Anterior cingulate cortex (tissue), 58 donors: ENCODE measurements at regions not wholly inside any gene's neighbourhood (a gene's known extent, or its start where the extent isn't known, plus 50 kb on each side); places are given as distances from the start of the nearest gene placed in this dataset.
A peak's percentile ranks its signal among the peaks of the same experiment; 100 is the strongest.

Source experiments
- DNase-seq, 58 donors: peaks; one replicate each; lab custom pipeline; 2025; lab: John Stamatoyannopoulos, UW

DNA sequence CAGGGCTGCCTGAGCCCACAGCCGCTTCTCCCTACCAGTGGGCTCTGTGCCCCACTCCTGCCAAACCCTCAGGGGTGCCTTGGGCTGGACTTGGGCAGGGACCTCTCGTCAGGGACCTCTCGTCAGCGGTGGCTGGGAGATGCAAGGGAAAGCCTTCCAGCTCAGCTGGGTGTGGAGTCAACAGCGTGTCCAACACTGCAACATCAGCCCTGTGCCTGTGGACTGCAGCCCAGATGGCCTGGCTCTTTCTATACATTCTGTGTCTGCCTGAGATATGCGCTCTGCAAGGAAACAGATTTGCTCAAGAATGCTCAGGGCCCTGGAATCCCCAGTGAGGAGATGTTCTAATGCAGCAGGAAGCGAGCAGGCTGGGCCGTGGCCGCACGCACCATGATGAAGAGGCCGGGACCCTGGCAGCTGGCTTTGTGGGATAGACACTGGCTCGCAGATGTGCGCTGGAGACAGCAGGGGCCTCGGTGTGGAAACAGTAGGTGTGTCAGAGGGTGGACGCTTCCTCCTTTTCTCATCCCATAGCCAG is 85.0 kb upstream of the COL5A1 start:
- peak in 1 of 58 donors; percentile 30 for DNase-seq

DNA sequence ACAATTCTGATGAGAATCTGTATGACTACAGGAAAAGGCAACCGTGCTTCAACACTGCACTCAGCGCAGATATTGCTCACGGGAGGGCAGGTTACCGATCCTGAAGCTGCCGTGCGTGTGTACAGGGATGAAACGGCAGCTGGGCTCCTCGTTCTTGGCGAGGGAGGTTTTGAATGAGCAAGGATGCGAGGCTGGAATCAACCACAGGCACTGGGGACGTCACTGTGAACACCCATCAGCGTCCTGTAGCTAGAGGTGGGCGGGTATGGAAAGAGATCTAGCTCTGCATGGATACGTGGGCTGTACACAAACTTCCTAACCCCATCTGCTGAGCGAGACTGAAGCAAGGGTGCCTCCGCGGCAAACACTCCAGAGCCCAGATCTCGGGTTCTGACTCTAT is 84.3 kb upstream of the COL5A1 start:
- DNase-seq: peak in 29 of 58 donors; percentile 19 to 73 (median 42)

DNA sequence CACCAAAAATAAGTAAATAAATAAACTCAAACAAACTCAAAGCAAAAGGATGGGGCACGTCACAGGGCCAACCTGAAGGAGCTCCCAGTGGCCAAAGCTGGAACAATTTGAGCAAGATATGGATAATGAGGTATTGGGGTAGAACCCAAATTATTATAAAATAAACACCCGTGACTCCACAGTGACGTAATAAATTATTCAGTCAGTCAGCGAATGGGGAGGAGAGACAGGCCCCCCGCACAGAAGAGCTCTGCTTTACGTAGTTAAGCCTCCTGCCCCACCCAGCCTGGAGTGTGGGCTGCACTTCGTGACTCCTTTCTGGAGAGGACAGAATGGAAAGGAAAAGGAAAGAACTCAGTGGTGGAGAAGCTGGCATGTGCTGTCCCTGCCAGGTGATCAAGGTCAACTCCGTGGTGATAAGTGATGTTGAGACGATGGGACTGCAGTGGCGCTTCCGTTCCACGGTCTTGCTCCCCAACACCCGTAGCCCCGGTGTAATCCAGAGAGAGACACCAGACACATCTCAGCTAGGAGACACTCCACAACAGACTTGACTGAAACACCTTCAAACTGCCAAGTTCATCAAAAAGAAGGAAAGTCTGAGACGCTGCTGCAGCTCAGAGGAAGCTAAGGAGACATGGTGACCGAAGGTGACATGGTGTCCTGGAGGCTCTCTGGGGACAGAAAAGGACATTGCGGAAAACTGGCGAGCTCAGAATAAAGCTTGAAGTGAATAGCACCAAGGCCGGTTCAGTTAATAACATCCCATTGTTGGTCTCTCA is 83.3 kb upstream of the COL5A1 start:
- no peak for DNase-seq

DNA sequence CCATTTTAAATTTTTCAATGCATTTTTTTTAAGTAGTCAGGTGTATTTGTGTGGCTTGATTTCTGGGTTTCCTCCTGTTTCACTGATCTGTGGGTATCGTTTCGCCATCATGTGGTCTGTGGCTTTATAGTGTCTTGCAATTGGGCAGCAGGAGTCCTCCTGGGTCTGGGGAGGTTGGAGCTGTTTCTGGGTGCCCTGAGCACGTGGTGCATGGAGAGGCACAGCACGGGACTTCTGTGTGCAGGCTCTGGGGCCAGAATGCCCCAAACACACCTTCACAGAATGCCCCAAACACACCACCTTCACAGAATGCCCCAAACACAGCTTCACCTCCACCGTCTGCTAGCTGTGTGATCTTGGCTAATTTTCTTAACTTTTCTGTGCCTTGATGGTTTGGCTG is 82.6 kb upstream of the COL5A1 start:
- no peak for DNase-seq

DNA sequence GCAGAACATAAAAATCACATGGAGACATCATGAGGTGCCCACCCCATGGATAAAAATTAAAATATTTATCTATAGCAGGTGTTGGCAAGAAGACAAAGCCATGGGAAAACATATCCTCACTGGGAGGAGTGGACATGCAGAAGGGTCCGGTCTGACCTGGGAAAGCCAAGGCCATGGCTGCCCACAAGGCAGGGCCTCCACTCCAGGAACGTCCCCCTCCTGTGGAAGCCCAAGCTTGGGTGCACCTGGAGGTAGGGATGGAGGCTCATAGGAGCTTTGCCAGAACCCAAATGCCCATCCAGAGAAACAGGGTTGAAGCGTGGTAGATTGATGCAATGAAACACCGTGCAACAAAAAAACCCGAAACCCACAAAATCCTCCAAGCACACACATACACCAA is 81.4 kb upstream of the COL5A1 start:
- DNase-seq: no peak

DNA sequence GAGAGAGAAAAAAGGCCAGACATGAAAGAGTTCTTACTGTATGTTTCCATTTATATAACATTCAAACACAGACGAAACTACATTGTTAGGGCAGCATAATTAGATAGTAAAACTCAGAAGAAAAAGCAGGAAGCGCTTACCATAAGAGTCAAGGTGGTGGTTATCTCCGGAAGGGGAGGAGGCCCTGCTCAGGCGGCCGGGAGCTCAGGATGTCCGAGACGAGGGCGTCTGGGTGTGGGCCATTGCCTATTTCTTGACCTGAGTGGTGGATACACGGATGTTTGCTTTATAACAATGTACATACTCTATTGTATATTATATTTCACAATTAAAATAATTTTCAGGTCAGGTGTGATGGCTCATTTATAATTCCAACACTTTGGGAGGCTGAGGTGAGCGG is 80.9 kb upstream of the COL5A1 start:
- DNase-seq: no peak

DNA sequence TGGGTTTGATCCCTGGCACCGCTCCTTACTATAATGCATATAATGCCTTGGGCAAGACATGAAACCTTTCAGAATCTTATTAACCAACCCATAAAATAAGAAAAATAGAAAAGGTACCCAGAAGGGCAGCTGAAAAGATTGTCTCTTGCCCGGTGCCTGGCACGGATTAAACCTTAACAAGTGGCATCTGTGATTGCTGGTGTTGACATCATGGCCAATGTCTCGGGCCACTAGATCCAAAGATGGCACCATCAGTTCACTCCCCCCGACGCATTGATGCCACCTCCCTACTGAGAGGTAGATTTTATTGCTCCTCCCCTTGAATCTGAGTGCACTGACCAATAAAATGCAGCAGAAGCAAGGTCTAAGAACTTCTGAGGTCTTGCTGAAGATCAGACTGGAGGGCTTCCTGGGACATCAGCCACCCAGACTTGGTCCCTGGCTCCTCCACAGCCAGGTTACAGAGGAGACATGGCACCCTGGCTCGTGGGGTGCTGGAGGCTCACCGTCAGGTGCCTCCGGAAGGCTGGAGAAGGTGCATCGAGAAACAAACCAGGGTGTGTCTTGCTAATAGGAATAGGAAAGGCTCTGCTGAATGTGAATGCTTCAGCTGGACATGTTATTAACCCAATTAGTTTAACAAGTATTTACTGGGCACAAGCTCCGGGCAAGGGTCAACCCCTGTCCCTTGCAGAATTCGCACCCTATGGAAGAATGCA is 80.0 kb upstream of the COL5A1 start:
- DNase-seq: no peak

DNA sequence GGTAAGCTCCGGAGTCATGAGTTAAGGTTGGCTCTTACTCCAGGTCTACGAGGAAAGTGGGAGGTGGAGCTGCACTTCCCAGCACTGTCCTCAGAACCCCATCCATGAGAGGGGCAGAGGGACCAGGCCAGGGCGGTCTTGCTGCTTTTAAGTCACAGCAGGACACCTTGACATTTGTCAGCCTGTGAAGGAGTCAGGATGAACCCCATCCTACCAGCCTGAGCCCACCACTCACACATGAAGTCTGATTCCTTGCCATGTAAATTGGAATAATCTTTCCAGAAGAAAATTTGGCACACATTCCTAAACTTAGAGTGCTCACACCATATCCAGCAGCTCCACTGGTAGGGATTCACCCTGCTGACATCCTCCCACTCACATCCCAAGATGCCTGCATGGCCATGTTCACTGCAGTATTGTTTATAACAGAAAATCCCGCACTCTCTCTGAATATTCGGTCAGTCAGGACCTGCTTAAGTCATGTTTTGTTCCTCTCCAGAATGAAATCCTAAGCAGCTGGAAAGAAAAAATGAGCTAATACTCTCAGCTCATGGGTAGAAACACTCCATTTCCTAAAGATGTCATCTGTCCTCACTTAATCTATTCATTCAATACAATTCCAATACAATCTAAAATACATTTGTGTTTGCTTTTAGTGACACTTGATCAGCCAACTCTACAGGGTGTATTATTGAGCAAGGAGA is 79.3 kb upstream of the COL5A1 start:
- DNase-seq: no peak

DNA sequence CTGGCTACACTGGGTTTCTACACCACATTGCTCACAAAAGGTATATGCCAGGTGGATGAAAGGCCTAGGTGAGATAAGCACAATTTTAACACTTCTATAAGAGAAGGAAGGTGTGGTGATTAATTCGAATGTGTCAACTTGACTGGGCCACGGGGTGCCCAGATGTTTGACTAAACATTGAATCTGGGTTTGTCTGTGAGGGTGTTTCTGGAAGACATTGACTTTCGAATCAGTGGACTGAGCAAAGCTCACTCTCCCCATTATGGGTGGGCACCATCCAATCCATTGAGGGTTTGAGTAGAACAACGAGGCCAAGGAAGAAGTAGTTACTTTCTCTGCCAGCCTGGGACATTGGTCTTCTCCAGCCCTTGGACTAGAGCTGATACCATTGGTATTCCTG is 78.2 kb upstream of the COL5A1 start:
- DNase-seq: no peak

DNA sequence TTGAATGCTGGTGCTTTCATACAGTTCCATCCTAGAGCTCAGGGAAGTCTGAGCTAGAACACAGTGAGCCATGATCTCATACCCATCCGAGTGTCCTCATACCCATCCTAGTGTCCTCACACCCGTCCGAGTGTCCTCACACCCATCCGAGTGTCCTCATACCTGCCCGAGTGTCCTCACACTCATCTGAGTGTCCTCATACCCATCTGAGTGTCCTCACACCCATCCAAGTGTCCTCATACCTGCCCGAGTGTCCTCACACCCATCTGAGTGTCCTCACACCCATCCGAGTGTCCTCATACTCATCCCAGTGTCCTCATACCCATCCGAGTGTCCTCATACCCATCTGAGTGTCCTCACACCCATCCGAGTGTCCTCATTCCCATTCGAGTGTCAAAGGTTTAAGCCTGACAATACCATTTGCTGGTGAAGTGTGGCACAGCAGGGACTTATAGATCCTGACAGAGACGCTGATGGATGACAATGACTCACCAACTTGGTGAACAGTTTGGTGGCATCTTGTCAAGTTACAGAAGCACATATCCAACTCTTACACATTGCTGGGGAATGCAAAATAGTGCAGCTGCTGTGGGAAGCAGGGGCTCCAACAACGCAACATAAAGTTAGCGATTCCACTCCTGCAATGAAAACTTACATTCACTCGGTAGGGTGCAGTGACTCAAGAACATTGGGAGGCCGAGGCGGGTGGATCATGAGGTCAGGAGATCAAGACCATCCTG is 77.0 kb upstream of the COL5A1 start:
- no peak for DNase-seq

DNA sequence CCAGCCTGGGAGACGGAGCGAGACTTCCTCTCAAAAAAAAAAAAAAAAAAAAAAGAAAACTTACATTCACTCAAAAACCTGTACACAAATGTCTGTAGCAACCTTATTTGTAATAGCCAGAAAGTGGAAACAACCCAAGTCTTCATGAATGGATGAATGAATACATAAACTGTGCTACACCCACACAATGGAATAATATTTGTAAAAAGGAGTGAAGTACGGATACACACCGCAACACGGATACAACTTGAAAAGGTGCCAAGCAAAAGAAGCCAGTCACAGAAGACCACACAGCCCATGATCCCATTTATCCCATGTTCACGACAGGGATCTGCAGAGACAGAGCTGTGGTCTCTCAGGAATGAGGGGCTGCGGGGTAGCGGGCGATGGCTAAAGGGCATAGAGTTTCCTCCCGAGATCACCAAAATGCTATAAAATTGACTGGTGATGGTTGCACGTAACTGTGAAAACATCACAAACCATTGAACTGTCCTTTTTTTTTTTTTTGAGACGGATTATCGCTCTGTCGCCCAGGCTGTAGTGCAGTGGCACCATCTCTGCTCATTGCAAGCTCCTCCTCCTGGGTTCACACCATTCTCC is 76.2 kb upstream of the COL5A1 start:
- DNase-seq: no peak

DNA sequence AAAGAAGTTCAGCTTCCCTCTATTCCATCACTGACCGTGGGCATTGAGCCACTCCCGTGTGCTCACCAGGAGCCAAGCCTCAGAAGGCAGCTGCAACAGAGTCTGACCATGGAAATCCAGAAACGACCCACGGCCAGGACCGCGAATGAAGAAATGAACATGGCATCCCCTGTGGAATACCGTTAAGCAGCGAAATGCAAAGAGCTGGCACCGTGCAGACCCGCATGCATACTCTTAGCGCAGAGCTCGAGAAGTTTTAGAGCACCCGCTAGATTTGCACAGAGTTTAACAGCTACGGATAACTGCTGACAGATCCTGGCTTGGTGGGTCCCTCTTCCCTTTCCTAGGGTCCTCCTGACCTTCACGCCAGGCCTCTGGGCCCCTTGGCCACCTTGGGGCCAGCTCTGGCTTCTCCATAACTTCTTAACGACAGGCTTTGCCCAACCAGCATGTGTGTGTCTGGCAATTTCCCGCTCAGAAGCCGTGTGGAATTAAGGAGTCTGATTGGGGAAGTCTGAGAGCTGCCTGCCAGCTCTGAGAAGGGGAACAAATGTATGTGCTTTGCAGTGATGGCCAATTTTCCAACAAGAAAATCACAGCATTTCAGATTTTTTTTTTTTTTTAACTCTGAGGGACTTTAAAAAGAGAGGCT is 75.3 kb upstream of the COL5A1 start:
- DNase-seq: no peak

DNA sequence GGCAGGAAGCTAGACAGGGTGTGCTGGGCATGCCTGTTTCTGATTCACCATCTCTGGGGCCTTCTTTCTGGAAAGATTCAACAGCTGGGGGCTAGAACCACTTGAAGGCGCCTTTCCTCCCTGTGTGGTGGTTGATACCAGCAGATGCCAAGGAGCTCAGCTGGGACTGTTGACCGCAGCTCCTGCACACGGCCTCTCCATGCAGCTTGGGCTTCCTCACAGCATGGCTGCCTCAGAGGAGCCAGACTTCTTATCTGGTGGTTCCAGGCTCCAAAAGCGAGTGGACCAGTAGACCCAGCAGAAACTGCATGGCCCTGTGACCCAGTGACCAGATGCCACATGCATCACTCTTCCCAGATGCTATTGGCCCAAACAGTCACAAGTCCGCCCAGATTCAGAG is 74.7 kb upstream of the COL5A1 start:
- no peak for DNase-seq

DNA sequence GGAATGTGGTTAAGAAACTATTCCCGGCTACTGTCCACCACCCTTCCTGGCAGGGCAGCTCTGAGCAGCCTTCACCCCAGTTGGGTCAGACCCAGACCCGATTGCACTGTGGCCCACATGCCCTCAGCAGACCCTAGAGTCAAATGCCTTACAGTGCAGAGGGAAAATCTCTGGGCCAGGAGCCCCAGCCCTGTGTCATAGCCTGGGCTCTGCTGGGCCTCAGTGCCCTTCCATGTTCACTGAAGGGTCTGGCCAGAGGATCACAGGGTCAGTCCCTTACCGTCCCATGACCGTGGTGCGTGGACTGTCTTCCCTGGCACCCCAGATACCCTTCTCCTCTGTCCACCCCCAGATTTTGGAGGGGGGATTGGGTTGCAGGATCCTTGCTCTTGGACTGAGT is 73.5 kb upstream of the COL5A1 start:
- no peak for DNase-seq

DNA sequence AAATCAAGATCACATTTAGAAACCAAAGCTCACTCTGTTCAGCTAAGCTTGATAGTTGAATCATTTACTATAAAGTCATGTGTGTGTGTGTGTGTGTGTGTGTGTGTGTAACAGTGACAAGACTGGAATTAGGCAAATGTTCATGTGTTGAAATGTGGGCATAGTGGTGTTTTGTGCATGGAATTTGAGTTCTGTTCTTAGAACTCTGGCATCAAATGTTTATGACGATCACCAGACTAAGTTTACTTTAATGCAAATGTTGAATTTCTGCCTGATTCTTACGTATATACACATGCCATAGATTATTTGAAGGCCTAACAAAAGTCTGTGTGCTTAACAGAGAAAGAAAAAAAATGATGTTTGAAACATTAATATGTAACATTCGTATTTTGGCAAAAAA is 72.8 kb upstream of the COL5A1 start:
- no peak for DNase-seq

DNA sequence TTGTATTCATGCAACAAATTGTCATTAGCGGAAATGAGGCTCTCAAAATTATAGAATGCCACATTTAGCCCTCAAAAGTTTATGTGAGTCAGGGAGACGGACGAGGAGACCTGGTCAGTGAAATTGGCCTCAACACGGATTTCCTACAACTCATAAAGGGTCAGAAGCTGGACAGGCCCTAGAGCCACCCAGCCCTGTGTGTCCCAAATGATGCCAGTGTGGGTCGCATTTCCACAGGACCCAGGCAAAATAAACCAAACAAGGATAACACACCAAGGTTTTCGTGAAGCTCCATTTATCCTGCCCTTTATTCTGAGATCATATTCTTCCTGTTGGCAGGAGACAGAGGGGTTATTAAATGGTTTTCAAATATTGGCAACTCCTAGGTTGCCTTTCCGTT is 72.0 kb upstream of the COL5A1 start:
- no peak for DNase-seq

DNA sequence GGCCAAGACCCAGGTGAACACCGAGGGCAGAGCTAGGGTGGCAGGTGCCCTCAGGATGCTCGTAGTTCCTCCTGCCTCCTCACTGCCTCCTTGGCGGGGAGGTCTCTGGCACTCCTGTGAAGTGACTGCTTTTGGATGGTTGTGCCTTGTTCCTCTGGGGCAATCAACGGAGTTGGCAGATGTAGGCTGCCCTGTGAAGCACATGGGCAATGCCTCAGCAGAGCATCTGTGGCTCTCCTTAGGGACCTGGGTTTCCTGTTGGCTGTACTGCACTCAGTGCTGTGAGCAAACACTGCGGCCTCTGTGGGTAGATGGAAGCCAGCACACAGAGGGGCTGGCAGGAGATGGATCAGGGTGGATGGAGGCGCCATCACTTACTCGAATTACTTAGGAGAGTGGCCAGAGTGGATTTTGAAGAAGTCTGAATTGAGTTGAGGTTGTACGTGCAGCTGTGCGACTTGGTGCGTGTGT is 71.4 kb upstream of the COL5A1 start:
- no peak for DNase-seq

DNA sequence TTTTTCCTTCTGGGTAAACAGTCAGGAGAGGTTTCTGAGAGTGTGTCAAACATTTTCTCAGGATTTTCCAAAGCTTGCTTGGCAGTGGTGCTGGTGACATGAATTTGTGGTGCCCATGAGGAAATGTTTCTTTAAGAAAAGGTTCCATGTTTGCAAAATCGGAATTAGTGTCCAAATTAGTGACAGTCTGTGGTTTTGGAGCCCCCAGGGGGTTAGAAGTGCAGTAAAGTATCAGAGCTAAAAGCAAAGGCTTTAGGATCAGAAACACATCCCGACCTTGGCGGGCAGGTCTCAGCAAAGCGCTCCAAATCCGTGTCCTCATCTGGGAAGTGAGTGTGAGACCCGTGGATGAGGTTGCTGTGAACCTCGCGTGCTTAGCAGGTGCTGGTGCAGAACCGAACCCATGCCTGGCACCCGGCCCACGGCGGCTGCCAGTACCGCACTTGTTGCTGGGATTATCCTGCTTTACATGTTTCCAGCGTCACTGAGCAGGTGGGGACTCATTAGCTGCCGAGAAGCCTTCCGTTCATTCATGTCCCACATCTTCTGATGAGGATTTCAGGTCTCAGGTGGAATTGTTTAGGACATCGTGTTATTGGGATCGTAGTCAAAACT is 70.8 kb upstream of the COL5A1 start:
- DNase-seq: no peak

DNA sequence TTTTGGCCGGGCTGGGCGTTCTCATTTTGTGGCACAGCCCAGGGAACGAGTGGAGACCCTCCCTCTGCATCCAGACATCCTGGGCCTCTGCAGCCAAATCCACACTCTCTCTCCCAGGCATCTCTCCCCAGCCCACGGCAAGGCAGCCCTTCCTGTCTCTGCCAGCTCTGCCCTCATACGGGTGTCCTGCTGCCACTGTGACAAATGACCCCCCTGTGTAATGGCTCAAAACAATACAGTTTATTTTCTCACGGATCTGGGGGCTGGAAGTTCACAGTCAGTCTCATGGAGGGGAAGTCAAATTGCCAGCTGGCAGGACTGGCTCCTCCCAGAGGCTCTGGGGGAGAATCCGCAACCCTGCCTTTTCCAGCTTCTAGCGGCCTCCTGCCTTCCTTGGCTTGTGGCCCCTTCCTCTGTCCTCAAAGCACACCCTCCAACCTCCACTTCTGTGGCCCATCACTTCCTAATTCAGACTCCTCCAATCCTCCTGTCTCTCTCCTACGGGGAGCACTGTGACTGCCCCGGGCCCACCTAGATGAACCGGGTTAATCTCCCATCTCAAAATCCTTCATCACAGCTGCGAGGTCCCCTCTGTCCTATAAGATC is 70.2 kb upstream of the COL5A1 start:
- DNase-seq: no peak
